Uterus (tissue), 3 donors: ENCODE measurements at regions not wholly inside any gene's neighbourhood (a gene's known extent, or its start where the extent isn't known, plus 50 kb on each side); places are given as distances from the start of the nearest gene placed in this dataset.

Source experiments
- DNase-seq, 2 donors: peaks; one replicate each; pipeline ENCODE4 v3.0.0-alpha.2; 2019 to 2020
- H3K27ac ChIP-seq, 2 donors: fragments of 200-600 bp; sonication (generic); 1 replicate in 1 of 2; 2 replicates in 1 of 2; pipeline ENCODE4 v1.5.1; 2016 to 2018
- H3K27me3 ChIP-seq, 2 donors: fragments of 200-600 bp; sonication (generic); one replicate each; pipeline ENCODE4 v1.5.1; 2018 to 2019; ENCODE audit warnings: control low read depth in 1 of 2
- H3K36me3 ChIP-seq, 2 donors: fragments of 200-600 bp; sonication (generic); one replicate each; pipeline ENCODE4 v1.5.1; 2019; ENCODE audit warnings: control low read depth in 1 of 2
- H3K4me1 ChIP-seq, 2 donors: fragments of 200-600 bp; sonication (generic); one replicate each; pipeline ENCODE4 v1.5.1; 2018 to 2019; ENCODE audit warnings: control low read depth in 1 of 2
- H3K4me3 ChIP-seq, 2 donors: fragments of 200-600 bp; sonication (generic); 1 replicate in 1 of 2; 2 replicates in 1 of 2; pipeline ENCODE4 v1.5.1; 2018 to 2019; ENCODE audit warnings: mild to moderate bottlenecking in 1 of 2
- H3K9me3 ChIP-seq, 2 donors: fragments of 200-600 bp; sonication (generic); one replicate each; pipeline ENCODE4 v1.5.1; 2019; ENCODE audit warnings: control low read depth in 1 of 2
- CTCF ChIP-seq, 4 experiments: fragments of 200-600 bp in 2 of 4; fragments of 450-650 bp in 2 of 4; sonication (generic) in 2 of 4; IDR thresholded peaks; one replicate each; pipeline ENCODE4 v1.5.1; 2016 to 2019; ENCODE audit warnings: antibody characterized with exemption in 4 of 4, mild to moderate bottlenecking in 2 of 4, moderate library complexity in 1 of 4
- POLR2A ChIP-seq, 2 donors: fragments of 450-650 bp; IDR thresholded peaks; one replicate each; pipeline ENCODE4 v1.6.1; 2016; ENCODE audit warnings: antibody characterized with exemption in 2 of 2, mild to moderate bottlenecking in 1 of 2, moderate library complexity in 1 of 2
- intact Hi-C: fragments of 100-400 bp; cut with DNase I; formaldehyde crosslinking; loops from one replicate; pipeline ENCODE4 v1.15.1; 2023; ENCODE audit warnings: low total_unique reads
- donor health status: DM: yes; HTN: yes; CAD: no.

GRCh38 chr6:44554861-44555260 lies 167.4 kb downstream of the CDC5L start:
- Histone ChIP-seq H3K9me3 (no peaks in the 10 kb centered on the region), H3K36me3 (no peaks in the 10 kb centered on the region), H3K4me1 (no peaks in the 10 kb centered on the region), H3K4me3 (no peak overlapping the region), H3K27me3 (no peaks in the 10 kb centered on the region), H3K27ac (no peak overlapping the region)
- DNase-seq = no peak
- TF ChIP-seq POLR2A (IDR thresholded peaks at IDR 0.05) (no peak), CTCF (IDR thresholded peaks at IDR 0.05) (no peak)
- intact Hi-C loops = no loop called here

- H3K4me3 ChIP-seq = no peak overlapping the region
- no peak overlapping the region for H3K27ac ChIP-seq
- H3K9me3 ChIP-seq = no peaks in the 10 kb centered on the region
- H3K36me3 ChIP-seq = no peaks in the 10 kb centered on the region
- H3K4me1 ChIP-seq = no peaks in the 10 kb centered on the region
- intact Hi-C loops = no loop called here
- TF ChIP-seq CTCF (IDR thresholded peaks at IDR 0.05) = no peak
- DNase-seq = no peak
- H3K27me3 ChIP-seq = no peaks in the 10 kb centered on the region
Measured at GRCh38 chr6:44556046-44556445, 168.5 kb downstream of the CDC5L start.

- Histone ChIP-seq H3K36me3 (no peaks in the 10 kb centered on the region), H3K4me3 (no peak overlapping the region), H3K9me3 (no peaks in the 10 kb centered on the region), H3K27ac (peak overlapping the region in 1 of 2 donors; percentile 25), H3K27me3 (peaks cover 0 to 4% of the 10 kb centered on the region in 2 donors), H3K4me1 (no peaks in the 10 kb centered on the region)
- no peak for DNase-seq
- no peak for TF ChIP-seq POLR2A (IDR thresholded peaks at IDR 0.05)
- no peak for TF ChIP-seq CTCF (IDR thresholded peaks at IDR 0.05)
- intact Hi-C loops = no loop called here
Measured at GRCh38 chr6:44558024-44558831, 170.7 kb downstream of the CDC5L start.

GRCh38 chr6:44558832-44559251 lies 171.3 kb downstream of the CDC5L start:
- Histone ChIP-seq H3K27ac (peak overlapping the region in 1 of 2 donors; percentile 54), H3K4me3 (no peak overlapping the region), H3K9me3 (no peaks in the 10 kb centered on the region), H3K27me3 (peaks cover 0 to 4% of the 10 kb centered on the region in 2 donors), H3K4me1 (no peaks in the 10 kb centered on the region), H3K36me3 (no peaks in the 10 kb centered on the region)
- DNase-seq = no peak
- intact Hi-C loops = no loop called here
- TF ChIP-seq CTCF (IDR thresholded peaks at IDR 0.05) (no peak), POLR2A (IDR thresholded peaks at IDR 0.05) (no peak)

GRCh38 chr6:44559486-44560270 lies 172.2 kb downstream of the CDC5L start:
- H3K9me3 ChIP-seq = no peaks in the 10 kb centered on the region
- DNase-seq = no peak
- TF ChIP-seq CTCF (IDR thresholded peaks at IDR 0.05) = no peak
- no peak for TF ChIP-seq POLR2A (IDR thresholded peaks at IDR 0.05)
- H3K36me3 ChIP-seq = no peaks in the 10 kb centered on the region
- peaks cover 0 to 4% of the 10 kb centered on the region in 2 donors for H3K27me3 ChIP-seq
- H3K27ac ChIP-seq = peak overlapping the region in 1 of 2 donors; percentile 54
- H3K4me3 ChIP-seq = no peak overlapping the region
- intact Hi-C loops = no loop called here
- no peaks in the 10 kb centered on the region for H3K4me1 ChIP-seq
